Fibroblast of mammary gland (primary cell): ENCODE measurements at regions not wholly inside any gene's neighbourhood (a gene's known extent, or its start where the extent isn't known, plus 50 kb on each side); places are given as distances from the start of the nearest gene placed in this dataset.
A peak's percentile ranks its signal among the peaks of the same experiment; 100 is the strongest.

Experiments used
- DNase-seq: peaks from one replicate; pipeline ENCODE4 v3.0.0-alpha.2; 2010; ENCODE audit warnings: low read depth
- H3K4me3 ChIP-seq: 2 replicates; pipeline ENCODE4 v1.5.1; 2011; ENCODE audit warnings: low read depth, mild to moderate bottlenecking, low read length, moderate library complexity; ENCODE audit not compliant: control insufficient read depth
- CTCF ChIP-seq: conservative IDR thresholded peaks from 2 replicates; pipeline ENCODE4 v1.5.1; 2011; ENCODE audit warnings: low read depth, low read length, inconsistent platforms; ENCODE audit not compliant: control insufficient read depth, insufficient read depth

GRCh38 chr5:171678646-171679045, 107.0 kb upstream of the SMIM23 start:
- H3K4me3 ChIP-seq, result no peak overlapping the region
- TF ChIP-seq CTCF, result no peak
- DNase-seq, result no peak

- H3K4me3 ChIP-seq, result no peak overlapping the region
- no peak for DNase-seq
- TF ChIP-seq CTCF, result no peak
Observed at GRCh38 chr5:171680485-171680884, 105.1 kb upstream of the SMIM23 start.

DNA sequence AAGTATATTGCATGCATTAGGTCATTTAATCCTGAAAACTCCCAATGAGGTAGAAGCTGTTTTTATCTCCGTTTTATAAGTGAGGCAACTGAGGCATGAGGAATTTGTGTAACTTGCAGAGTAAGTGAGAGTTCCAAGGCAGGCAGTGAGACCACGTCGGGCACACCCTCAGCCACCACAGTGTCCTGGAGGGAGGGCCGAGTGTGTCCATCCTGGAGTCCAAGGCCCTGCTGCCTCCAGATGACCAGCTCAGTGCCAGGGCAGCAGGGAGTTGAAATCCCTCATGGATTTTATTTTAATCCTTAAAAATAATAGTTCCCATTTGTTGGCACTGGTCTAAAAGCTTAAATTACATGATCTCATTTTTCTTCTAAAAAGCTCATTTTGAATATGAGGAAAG, 104.6 kb upstream of the SMIM23 start:
- no peak overlapping the region for H3K4me3 ChIP-seq
- DNase-seq, result no peak
- no peak for TF ChIP-seq CTCF

DNA sequence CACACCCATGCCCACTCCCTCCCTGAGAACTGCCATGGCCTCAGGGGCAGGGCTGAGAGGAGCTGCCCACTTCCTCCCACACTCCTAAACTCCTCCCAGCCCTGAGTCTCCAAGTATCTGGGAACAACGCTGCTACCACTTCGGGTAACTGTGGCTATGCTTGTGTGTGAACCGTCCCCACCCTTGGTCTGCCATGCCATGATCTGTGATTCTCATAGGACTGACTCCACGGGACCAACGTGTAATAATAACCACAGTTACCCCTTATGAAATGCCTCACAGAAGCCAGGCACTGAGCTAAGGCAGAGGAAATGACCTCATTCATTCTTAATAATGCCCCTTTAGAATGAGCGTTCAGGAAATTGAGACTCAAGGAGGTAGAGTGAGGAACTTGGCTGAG, 103.9 kb upstream of the SMIM23 start:
- peak; percentile 25 for DNase-seq
- TF ChIP-seq CTCF, result no peak
- H3K4me3 ChIP-seq, result no peak overlapping the region

DNA sequence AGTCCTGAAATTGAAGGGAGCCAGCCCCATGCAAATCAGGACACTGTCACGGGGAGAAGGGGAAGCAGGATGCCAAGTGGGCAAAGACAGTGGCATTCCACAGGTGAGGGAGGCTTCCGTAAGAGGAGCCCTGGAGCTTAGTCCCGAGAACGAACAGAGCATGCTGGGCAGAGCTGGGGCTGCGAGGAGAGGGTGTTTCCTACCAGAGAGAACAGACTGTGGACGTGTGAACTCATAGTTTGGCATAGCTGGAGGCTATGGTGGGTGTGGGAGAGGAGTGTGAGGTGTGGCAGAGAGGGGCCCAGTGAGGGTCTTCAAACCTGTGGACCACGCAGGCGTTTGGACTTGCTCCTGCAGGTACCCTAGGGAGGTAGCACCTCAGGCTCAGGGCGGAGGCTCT, 102.8 kb upstream of the SMIM23 start:
- no peak for TF ChIP-seq CTCF
- H3K4me3 ChIP-seq, result no peak overlapping the region
- no peak for DNase-seq

DNA sequence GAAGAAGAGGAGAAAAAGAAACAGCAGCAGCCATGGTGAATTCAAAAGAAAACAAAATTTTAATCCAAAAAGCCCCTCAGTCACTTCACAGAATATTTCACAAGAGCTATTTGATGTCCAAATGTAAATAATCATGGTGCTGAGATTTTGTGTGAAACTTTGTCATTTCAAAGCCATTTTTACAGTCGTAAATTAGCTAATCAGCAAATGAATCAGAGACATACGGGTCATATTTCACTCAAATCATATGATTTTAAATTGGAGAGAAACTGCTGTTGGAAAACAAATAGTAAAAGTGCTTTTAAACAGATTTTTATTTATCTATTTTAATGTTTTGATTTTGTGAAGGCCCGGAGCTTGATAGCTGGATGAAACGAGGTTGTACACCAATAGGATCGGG, 101.4 kb upstream of the SMIM23 start:
- no peak for TF ChIP-seq CTCF
- DNase-seq, result no peak

More for the DNA sequence above, 101.4 kb upstream of the SMIM23 start:
- H3K4me3 ChIP-seq, result no peak overlapping the region
